ENCODE measurements at regions not wholly inside any gene's neighbourhood (a gene's known extent, or its start where the extent isn't known, plus 50 kb on each side); places are given as distances from the start of the nearest gene placed in this dataset.

DNA sequence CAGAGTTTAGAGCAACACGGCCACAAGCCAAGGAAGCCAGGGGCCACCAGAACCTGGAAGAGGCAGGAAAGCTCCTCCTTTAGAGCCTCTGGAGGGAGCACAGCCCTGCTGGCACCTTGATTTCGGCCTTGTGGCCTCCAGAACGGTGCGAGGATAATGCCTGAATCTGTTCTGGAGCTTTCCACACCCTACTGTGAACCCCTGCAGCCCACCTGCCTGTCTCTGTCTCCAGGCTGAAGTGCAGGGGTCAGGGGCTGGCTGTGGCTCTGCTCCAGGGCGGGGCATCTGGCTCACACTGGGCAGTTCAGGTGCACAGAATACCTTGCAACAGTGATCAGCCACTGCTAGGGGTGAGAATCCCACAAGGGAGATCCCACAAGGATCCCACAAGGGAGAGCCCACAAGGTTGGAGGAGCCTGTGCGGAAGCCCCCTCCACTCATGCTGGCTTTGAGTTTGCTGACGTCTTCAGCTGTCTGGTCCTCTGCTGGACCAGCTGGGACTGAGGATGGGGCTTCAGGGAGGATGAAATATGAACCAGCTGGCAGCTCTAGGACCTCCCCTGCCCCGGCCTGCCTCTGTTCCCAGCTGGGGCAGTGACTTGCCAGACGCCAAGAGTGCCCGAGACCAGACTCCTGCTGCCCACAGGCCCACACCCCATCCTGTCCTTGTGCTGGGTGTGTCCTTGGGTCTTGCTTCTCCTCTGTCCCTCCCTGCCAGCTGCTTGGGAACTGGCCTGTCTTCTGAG lies 56.4 kb upstream of the OTOS start:
- DNase-seq (no peak), ATAC-seq (no peak)
- H3K9me3 ChIP-seq, result no peaks in the 10 kb centered on the region
- intact Hi-C loops (cut with DNase I; ENCODE audit: low total_unique reads), result no loop called here
- no peak overlapping the region for H3K4me3 ChIP-seq
- peaks cover 0 to 15% (median 2%) of the 10 kb centered on the region in 3 donors for H3K27me3 ChIP-seq
- H3K27ac ChIP-seq, result no peak overlapping the region
- TF ChIP-seq POLR2A (IDR thresholded peaks at IDR 0.05) (no peak), CTCF (IDR thresholded peaks at IDR 0.05 in 4 of 5, conservative IDR thresholded peaks at IDR 0.05 in 1 of 5) (no peak)
- in situ Hi-C loops (cut with MboI; ENCODE audit: low sequenced_read_pairs in 4 of 4), result no loop called here
- H3K36me3 ChIP-seq, result no peaks in the 10 kb centered on the region
- H3K4me1 ChIP-seq, result peaks cover 16 to 27% of the 10 kb centered on the region in 2 donors

GRCh38 chr2:240197462-240198139 lies 57.1 kb upstream of the OTOS start:
- peaks cover 16 to 27% of the 10 kb centered on the region in 2 donors for H3K4me1 ChIP-seq
- ATAC-seq (no peak), DNase-seq (no peak)
- in situ Hi-C loops (cut with MboI; ENCODE audit: low sequenced_read_pairs in 4 of 4), result no loop called here
- no peaks in the 10 kb centered on the region for H3K36me3 ChIP-seq
- H3K9me3 ChIP-seq, result no peaks in the 10 kb centered on the region
- intact Hi-C loops (cut with DNase I; ENCODE audit: low total_unique reads), result no loop called here
- TF ChIP-seq POLR2A (IDR thresholded peaks at IDR 0.05), result no peak
- TF ChIP-seq CTCF (IDR thresholded peaks at IDR 0.05 in 4 of 5, conservative IDR thresholded peaks at IDR 0.05 in 1 of 5), result no peak
- H3K27ac ChIP-seq, result no peak overlapping the region
- peaks cover 0 to 17% (median 3%) of the 10 kb centered on the region in 3 donors for H3K27me3 ChIP-seq
- no peak overlapping the region for H3K4me3 ChIP-seq

DNA sequence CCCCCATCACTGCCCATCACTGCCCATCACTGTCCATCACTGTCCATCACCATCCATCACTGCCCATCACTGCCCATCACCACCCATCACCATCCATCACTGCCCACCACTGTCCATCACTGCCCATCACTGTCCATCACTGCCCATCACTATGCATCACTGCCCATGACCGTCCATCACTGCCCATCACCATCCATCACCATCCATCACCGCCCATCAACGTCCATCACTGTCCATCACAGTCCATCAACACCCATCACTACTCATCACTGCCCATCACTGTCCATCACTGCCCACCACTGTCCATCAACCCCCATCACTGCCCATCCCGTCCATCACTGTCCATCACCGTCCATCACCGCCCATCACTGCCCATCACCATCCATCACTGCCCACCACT lies 57.8 kb upstream of the OTOS start:
- H3K4me1 ChIP-seq, result peaks cover 16 to 25% of the 10 kb centered on the region in 2 donors
- H3K36me3 ChIP-seq, result no peaks in the 10 kb centered on the region
- H3K4me3 ChIP-seq, result no peak overlapping the region
- no peak for DNase-seq
- peaks cover 0 to 18% (median 7%) of the 10 kb centered on the region in 3 donors for H3K27me3 ChIP-seq
- H3K9me3 ChIP-seq, result no peaks in the 10 kb centered on the region
- intact Hi-C loops (cut with DNase I; ENCODE audit: low total_unique reads), result no loop called here
- in situ Hi-C loops (cut with MboI; ENCODE audit: low sequenced_read_pairs in 4 of 4), result no loop called here
- no peak overlapping the region for H3K27ac ChIP-seq
- TF ChIP-seq CTCF (IDR thresholded peaks at IDR 0.05 in 4 of 5, conservative IDR thresholded peaks at IDR 0.05 in 1 of 5) (no peak), POLR2A (IDR thresholded peaks at IDR 0.05) (no peak)
- ATAC-seq, result no peak

GRCh38 chr2:240199133-240199870 lies 58.8 kb upstream of the OTOS start:
- DNase-seq (no peak), ATAC-seq (no peak)
- H3K36me3 ChIP-seq, result no peaks in the 10 kb centered on the region

More at GRCh38 chr2:240199133-240199870, 58.8 kb upstream of the OTOS start:
- in situ Hi-C loops (cut with MboI; ENCODE audit: low sequenced_read_pairs in 4 of 4) (no loop called here), intact Hi-C loops (cut with DNase I; ENCODE audit: low total_unique reads) (no loop called here)
- H3K9me3 ChIP-seq, result no peaks in the 10 kb centered on the region
- TF ChIP-seq CTCF (IDR thresholded peaks at IDR 0.05 in 4 of 5, conservative IDR thresholded peaks at IDR 0.05 in 1 of 5), result no peak
- no peak for TF ChIP-seq POLR2A (IDR thresholded peaks at IDR 0.05)
- peaks cover 0 to 22% (median 7%) of the 10 kb centered on the region in 3 donors for H3K27me3 ChIP-seq
- H3K4me3 ChIP-seq, result no peak overlapping the region
- H3K27ac ChIP-seq, result no peak overlapping the region
- H3K4me1 ChIP-seq, result peaks cover 16% of the 10 kb centered on the region in 2 donors

All from gastrocnemius medialis (tissue), 4 donors.